OCI-LY7 (cell line): ENCODE measurements at regions not wholly inside any gene's neighbourhood (a gene's known extent, or its start where the extent isn't known, plus 50 kb on each side); places are given as distances from the start of the nearest gene placed in this dataset.
"Not testable (repeated sequence)": the region's sequence is repeated elsewhere in the genome, so short reads cannot be mapped to it uniquely, and the experiment has no call there.

Source experiments
- BruUV-seq: library from RNA; stranded (reverse); fragments of 400-500 nt; replicated peaks from 2 replicates; lab custom pipeline; 2021; lab: Mats Ljungman, UMichigan
- CTCF ChIA-PET: fragments of 300-600 bp; sonication (Branson Sonifier 250); formaldehyde crosslinking; loops from one replicate; lab custom pipeline; 2022; ENCODE audit warnings: antibody characterized with exemption; ENCODE audit not compliant: unreplicated experiment; lab: Charles Lee
- POLR2A ChIA-PET: fragments of 300-600 bp; sonication (Branson Sonifier 250); formaldehyde crosslinking; loops from one replicate; lab custom pipeline; 2022; ENCODE audit warnings: antibody characterized with exemption; lab: Charles Lee
- DNase-seq: peaks from one replicate; pipeline ENCODE4 v3.0.0-alpha.2; 2015; ENCODE audit warnings: low spot score
- H2AFZ ChIP-seq: fragments of 200-600 bp; sonication (generic), shearing (Covaris generic); 2 replicates; pipeline ENCODE4 v1.6.1; 2014; ENCODE audit warnings: mild to moderate bottlenecking, antibody characterized with exemption, low read length, moderate library complexity
- H3K27ac ChIP-seq: fragments of 200-600 bp; sonication (generic); 2 replicates; pipeline ENCODE4 v1.5.1; 2014; ENCODE audit warnings: mixed run types, low read depth, mild to moderate bottlenecking, moderate library complexity, low read length, inconsistent platforms; ENCODE audit not compliant: poor library complexity, severe bottlenecking
- H3K36me3 ChIP-seq: fragments of 200-600 bp; sonication (generic); 2 replicates; pipeline ENCODE4 v1.6.1; 2014; ENCODE audit warnings: mild to moderate bottlenecking, antibody characterized with exemption, low read length, moderate library complexity, mixed read lengths; ENCODE audit not compliant: insufficient read depth
- H3K4me1 ChIP-seq: fragments of 200-600 bp; sonication (generic); 2 replicates; pipeline ENCODE4 v1.5.1; 2014; ENCODE audit warnings: mild to moderate bottlenecking, low read length; ENCODE audit not compliant: insufficient read depth, poor library complexity, severe bottlenecking
- H3K4me2 ChIP-seq: fragments of 200-600 bp; sonication (generic); 2 replicates; pipeline ENCODE4 v1.6.1; 2014; ENCODE audit warnings: mild to moderate bottlenecking, low read length
- H3K4me3 ChIP-seq: fragments of 200-600 bp; sonication (generic); 2 replicates; pipeline ENCODE4 v1.5.1; 2014; ENCODE audit warnings: mild to moderate bottlenecking, low read depth, low read length; ENCODE audit not compliant: poor library complexity, severe bottlenecking
- H3K79me2 ChIP-seq: fragments of 200-600 bp; sonication (generic); 2 replicates; pipeline ENCODE4 v1.6.1; 2016; ENCODE audit warnings: low read depth, mild to moderate bottlenecking, low read length, moderate library complexity, mixed read lengths; ENCODE audit not compliant: insufficient read depth
- H3K9me2 ChIP-seq: fragments of 200-600 bp; sonication (generic); 2 replicates; pipeline ENCODE4 v1.6.1; 2016; ENCODE audit warnings: mild to moderate bottlenecking, low read length, mixed read lengths; ENCODE audit not compliant: insufficient read depth
- H3K9me3 ChIP-seq: fragments of 200-600 bp; sonication (generic); 2 replicates; pipeline ENCODE4 v1.6.1; 2014; ENCODE audit warnings: mild to moderate bottlenecking, mixed run types, low read length, mixed read lengths
- H4K20me1 ChIP-seq: fragments of 200-600 bp; sonication (generic); 2 replicates; pipeline ENCODE4 v1.6.1; 2014; ENCODE audit warnings: mild to moderate bottlenecking, antibody characterized with exemption, low read length, moderate library complexity, mixed read lengths; ENCODE audit not compliant: insufficient read depth
- CTCF ChIP-seq: fragments of 200-600 bp; sonication (generic); conservative IDR thresholded peaks from 2 replicates; pipeline ENCODE4 v1.5.1; 2014; ENCODE audit warnings: mild to moderate bottlenecking, antibody characterized with exemption, low read length, moderate library complexity, mixed read lengths
- EZH2phosphoT487 ChIP-seq: fragments of 200-600 bp; sonication (generic); IDR thresholded peaks from 2 replicates; pipeline ENCODE4 v1.6.1; 2018; ENCODE audit warnings: low read depth, borderline replicate concordance, mild to moderate bottlenecking, mixed run types, antibody characterized with exemption, low read length, moderate library complexity, mixed read lengths
- intact Hi-C: fragments of 100-400 bp; cut with micrococcal nuclease; formaldehyde crosslinking; loops from one replicate; pipeline ENCODE4 v1.10.0; 2022; ENCODE audit not compliant: unreplicated experiment

- H3K79me2 ChIP-seq, H3K4me3 ChIP-seq, intact Hi-C loops, H3K4me1 ChIP-seq, POLR2A ChIA-PET, H3K4me2 ChIP-seq, BruUV-seq, H2AFZ ChIP-seq, H4K20me1 ChIP-seq, H3K9me2 ChIP-seq, H3K27ac ChIP-seq, DNase-seq, CTCF ChIA-PET, H3K9me3 ChIP-seq: not testable (repeated sequence)
- H3K36me3 ChIP-seq, result peaks cover 27% of the 10 kb centered on the region
These were observed 76.8 kb upstream of the ZNF746 start for GRCh38 chr7:149574428-149574827.

- Histone ChIP-seq H3K79me2 (no peaks in the 10 kb centered on the region), H3K9me3 (peaks cover 11% of the 10 kb centered on the region; the same call in 1 of the 2 replicates), H3K4me3 (no peak overlapping the region), H3K36me3 (peaks cover 28% of the 10 kb centered on the region), H3K27ac (no peak overlapping the region), H3K9me2 (no peaks in the 10 kb centered on the region), H2AFZ (no peak overlapping the region), H3K4me2 (no peak overlapping the region), H4K20me1 (no peaks in the 10 kb centered on the region), H3K4me1 (no peaks in the 10 kb centered on the region)
- peak; percentile 21 for DNase-seq
- intact Hi-C loops, result no loop called here
- BruUV-seq, result no TSS peak
- POLR2A ChIA-PET, result no interaction called here
- CTCF ChIA-PET, result no interaction called here
- TF ChIP-seq CTCF (no peak), EZH2phosphoT487 (no peak)
These were observed 75.9 kb upstream of the ZNF746 start for GRCh38 chr7:149573519-149573918.

GRCh38 chr7:149572920-149573319 lies 75.3 kb upstream of the ZNF746 start:
- H2AFZ ChIP-seq, POLR2A ChIA-PET, CTCF ChIA-PET, H3K4me3 ChIP-seq, H3K27ac ChIP-seq, BruUV-seq, intact Hi-C loops, H3K4me2 ChIP-seq, H4K20me1 ChIP-seq, H3K4me1 ChIP-seq, H3K79me2 ChIP-seq, DNase-seq, H3K9me3 ChIP-seq, H3K9me2 ChIP-seq: not testable (repeated sequence)
- H3K36me3 ChIP-seq, result peaks cover 34% of the 10 kb centered on the region

GRCh38 chr7:149570784-149571183 lies 73.2 kb upstream of the ZNF746 start:
- no peaks in the 10 kb centered on the region for H3K4me1 ChIP-seq
- CTCF ChIA-PET, result no interaction called here
- no peak for DNase-seq
- H3K9me3 ChIP-seq, result peaks cover 9% of the 10 kb centered on the region; the same call in 1 of the 2 replicates
- no peaks in the 10 kb centered on the region for H3K79me2 ChIP-seq
- no peak for TF ChIP-seq CTCF
- TF ChIP-seq EZH2phosphoT487, result no peak
- H3K4me3 ChIP-seq, result no peak overlapping the region
- POLR2A ChIA-PET, result no interaction called here
- BruUV-seq, result no TSS peak
- H2AFZ ChIP-seq, result no peak overlapping the region
- H3K4me2 ChIP-seq, result no peak overlapping the region
- intact Hi-C loops, result no loop called here
- H3K36me3 ChIP-seq, result peaks cover 56% of the 10 kb centered on the region
- H3K9me2 ChIP-seq, result no peaks in the 10 kb centered on the region
- no peaks in the 10 kb centered on the region for H4K20me1 ChIP-seq
- H3K27ac ChIP-seq, result no peak overlapping the region
